ENCODE measurements at regions not wholly inside any gene's neighbourhood (a gene's known extent, or its start where the extent isn't known, plus 50 kb on each side); places are given as distances from the start of the nearest gene placed in this dataset.

DNA sequence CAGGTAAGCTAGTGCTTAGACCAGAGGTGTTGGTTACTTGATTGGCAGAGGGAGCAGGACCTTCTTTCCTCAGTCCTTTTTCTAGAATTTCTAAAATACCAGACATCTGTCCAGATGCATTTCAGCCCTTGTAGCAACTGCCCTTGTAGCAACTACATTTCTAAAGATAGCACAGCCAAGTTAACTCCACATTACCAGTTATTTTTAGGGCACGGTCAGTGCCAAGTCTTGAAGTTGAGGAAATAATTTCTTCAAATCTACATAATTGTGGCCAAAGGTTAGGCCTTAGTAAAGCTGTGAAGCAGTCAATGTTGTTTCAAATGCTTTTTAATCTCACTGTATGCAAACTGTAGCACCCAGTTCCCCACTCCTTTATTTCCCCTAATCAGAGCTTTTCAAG lies 62.9 kb downstream of the MID1IP1 start:
- H3K4me3 ChIP-seq (replicated peaks in 1 of 2; ENCODE audit: low read depth in 2 of 2, low read length in 2 of 2), result no peak overlapping the region
- TF ChIP-seq, protein P1, sequence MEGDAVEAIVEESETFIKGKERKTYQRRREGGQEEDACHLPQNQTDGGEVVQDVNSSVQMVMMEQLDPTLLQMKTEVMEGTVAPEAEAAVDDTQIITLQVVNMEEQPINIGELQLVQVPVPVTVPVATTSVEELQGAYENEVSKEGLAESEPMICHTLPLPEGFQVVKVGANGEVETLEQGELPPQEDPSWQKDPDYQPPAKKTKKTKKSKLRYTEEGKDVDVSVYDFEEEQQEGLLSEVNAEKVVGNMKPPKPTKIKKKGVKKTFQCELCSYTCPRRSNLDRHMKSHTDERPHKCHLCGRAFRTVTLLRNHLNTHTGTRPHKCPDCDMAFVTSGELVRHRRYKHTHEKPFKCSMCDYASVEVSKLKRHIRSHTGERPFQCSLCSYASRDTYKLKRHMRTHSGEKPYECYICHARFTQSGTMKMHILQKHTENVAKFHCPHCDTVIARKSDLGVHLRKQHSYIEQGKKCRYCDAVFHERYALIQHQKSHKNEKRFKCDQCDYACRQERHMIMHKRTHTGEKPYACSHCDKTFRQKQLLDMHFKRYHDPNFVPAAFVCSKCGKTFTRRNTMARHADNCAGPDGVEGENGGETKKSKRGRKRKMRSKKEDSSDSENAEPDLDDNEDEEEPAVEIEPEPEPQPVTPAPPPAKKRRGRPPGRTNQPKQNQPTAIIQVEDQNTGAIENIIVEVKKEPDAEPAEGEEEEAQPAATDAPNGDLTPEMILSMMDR (IDR thresholded peaks at IDR 0.05; ENCODE audit: low read depth, low read length), result no peak
- DNase-seq (ENCODE audit: low read depth in 2 of 2), result peak in 1 of 2 donors; percentile 71

DNA sequence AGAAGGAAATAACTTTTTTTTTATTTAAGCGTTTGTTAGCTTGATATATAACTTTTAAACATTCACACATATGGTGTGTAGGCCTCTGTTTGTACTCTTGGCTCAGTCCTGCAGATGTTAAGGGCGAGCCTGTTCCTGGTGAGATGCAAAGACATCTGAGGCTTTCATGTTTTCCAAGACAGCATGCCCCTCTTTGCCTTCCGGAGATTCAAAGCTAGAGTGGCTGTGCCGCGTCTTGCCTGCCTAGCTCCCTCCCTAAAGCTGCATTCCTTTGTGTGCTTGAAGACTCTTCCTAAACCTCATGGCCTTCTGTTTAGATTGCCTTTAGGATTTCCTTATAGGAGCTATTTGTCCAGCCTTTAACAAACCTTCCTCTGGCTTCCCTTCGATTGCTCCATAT lies 67.1 kb downstream of the MID1IP1 start:
- TF ChIP-seq, protein P1 (IDR thresholded peaks at IDR 0.05; ENCODE audit: low read depth, low read length), result no peak
- DNase-seq (ENCODE audit: low read depth in 2 of 2), result no peak
- no peak overlapping the region for H3K4me3 ChIP-seq (replicated peaks in 1 of 2; ENCODE audit: low read depth in 2 of 2, low read length in 2 of 2)

DNA sequence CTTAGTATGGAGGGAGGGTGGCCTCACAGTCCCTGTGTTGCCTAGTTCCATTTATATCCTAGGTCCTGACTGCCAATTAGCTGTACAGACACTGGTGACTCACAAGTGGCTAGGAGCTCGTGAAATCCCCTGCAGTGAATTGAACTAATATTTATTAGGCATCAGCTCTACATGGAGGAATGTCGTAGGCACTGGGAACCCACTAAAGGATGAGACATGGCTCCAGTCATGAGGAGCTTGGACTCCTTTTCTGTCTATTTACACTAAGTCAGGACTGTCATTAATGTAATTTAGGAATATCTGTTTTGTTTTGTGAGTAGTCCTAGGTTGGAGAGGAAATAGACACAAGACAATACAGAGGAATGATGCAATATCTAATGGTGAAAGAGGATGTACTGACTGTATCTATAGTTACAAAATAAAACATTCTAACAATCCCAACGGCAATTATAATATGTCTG lies 67.7 kb downstream of the MID1IP1 start:
- H3K4me3 ChIP-seq (replicated peaks in 1 of 2; ENCODE audit: low read depth in 2 of 2, low read length in 2 of 2), result no peak overlapping the region
- peak; percentile 67 to 86 for DNase-seq (ENCODE audit: low read depth in 2 of 2)
- TF ChIP-seq, protein P1 (IDR thresholded peaks at IDR 0.05; ENCODE audit: low read depth, low read length), result no peak

DNA sequence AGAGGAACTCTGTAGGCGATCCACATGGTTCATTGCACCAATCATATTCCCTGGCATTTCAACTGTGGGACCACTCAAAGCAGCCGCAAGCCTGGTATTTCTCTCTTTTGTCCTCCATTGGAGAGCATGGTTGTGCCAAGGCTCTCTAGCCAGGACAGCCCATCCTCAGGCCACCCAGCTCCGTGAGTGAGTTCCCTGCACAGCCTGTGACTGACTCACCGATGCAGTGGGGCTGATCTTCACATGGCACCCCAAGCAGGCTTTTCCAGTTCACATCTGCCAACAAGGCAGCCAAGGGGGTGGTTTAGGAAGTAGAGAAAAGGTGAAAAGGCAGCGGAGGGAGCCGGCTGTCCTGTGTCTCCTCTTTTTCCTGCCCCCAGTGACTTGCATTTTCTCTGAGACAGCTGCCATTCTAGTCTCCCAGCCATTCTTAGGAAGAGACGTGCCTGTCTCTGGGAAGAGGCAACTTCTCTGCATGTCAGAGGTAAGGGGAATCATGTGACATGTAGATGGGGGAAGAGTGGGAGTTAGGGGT lies 69.2 kb downstream of the MID1IP1 start:
- TF ChIP-seq, protein P1 (IDR thresholded peaks at IDR 0.05; ENCODE audit: low read depth, low read length), result no peak
- DNase-seq (ENCODE audit: low read depth in 2 of 2), result no peak
- H3K4me3 ChIP-seq (replicated peaks in 1 of 2; ENCODE audit: low read depth in 2 of 2, low read length in 2 of 2), result no peak overlapping the region

DNA sequence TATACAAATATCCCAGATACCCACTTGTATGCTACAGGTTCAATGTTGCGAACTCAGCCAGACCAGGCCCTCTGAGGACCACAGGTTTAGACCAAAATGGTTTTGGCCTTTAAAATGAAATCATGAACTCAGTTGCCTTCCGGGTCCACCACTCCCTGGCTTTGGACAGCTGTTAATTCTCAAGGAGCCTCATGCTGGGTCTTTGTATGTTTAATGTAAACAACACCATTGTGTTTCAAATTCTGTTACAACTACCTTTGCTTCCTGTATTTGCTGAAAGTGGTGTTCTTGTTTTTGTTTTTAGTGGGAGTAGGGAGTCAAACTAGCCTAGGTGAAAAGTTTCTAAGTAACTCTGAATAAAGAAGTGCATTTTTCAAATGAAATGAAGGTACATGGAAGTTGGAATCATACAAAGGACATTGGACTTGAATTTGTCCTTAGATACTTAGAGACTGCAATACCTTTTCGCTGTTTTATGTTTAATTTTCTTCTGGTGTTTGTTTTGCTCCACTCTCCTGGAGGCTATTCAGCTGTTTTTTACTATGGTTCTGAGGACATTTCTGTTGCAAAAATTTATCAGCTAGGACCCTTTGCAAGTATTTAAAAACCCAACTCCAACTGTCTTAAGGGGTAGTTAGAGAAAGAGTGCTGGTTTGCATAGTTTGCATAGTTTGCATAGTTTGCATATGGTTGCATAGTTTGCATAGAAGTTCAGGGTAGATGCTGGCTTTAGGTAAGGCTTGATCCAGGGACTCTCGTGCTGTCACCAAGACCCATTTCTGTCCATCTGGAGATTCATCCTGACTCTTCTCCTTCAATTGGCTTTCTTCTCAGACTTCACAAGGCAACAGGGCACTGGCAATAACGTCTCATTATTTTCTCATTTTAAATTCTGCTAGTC lies 70.1 kb downstream of the MID1IP1 start:
- TF ChIP-seq, protein P1 (IDR thresholded peaks at IDR 0.05; ENCODE audit: low read depth, low read length), result no peak
- no peak overlapping the region for H3K4me3 ChIP-seq (replicated peaks in 1 of 2; ENCODE audit: low read depth in 2 of 2, low read length in 2 of 2)
- DNase-seq (ENCODE audit: low read depth in 2 of 2), result no peak

DNA sequence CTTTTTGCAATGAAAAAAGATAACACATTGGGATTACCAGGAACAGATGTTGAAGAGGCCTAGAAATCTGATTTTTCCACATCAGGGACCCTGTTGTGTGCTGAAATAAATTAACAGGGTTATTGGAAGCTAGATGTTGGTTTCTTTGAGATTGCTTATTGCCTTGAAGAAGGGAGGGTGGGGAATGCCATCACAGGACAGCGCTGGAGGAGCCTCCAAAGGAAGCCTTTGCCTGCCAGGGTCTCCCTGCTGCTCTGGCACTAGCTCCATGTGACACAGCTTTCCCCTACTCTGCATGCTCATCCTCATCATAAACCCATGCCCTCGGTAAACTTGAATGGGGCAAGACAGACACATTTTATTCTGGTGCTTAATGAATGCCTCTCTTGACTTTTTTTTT lies 76.1 kb downstream of the MID1IP1 start:
- H3K4me3 ChIP-seq (replicated peaks in 1 of 2; ENCODE audit: low read depth in 2 of 2, low read length in 2 of 2), result no peak overlapping the region
- no peak for DNase-seq (ENCODE audit: low read depth in 2 of 2)
- TF ChIP-seq, protein P1 (IDR thresholded peaks at IDR 0.05; ENCODE audit: low read depth, low read length), result no peak

Data from cardiac fibroblast (primary cell).